PC-3 (cell line): ENCODE measurements at regions not wholly inside any gene's neighbourhood (a gene's known extent, or its start where the extent isn't known, plus 50 kb on each side); places are given as distances from the start of the nearest gene placed in this dataset.

Experiments used
- ATAC-seq: fragments of 200-7000 bp; cut with Tn5 transposase; 2 replicates; pipeline ENCODE4 v1.9.1; 2020; ENCODE audit warnings: mild to moderate bottlenecking, moderate library complexity
- BruUV-seq: library from RNA; stranded (reverse); fragments of 400-500 nt; replicated peaks from 2 replicates; lab custom pipeline; 2021; lab: Mats Ljungman, UMichigan
- CTCF ChIA-PET: fragments of 300-600 bp; sonication (Branson Sonifier 250); formaldehyde crosslinking; loops from one replicate; lab custom pipeline; 2022; ENCODE audit warnings: antibody characterized with exemption; lab: Charles Lee
- POLR2A ChIA-PET: fragments of 300-600 bp; sonication (Branson Sonifier 250); formaldehyde crosslinking; loops from one replicate; lab custom pipeline; 2022; ENCODE audit warnings: antibody characterized with exemption; ENCODE audit not compliant: unreplicated experiment; lab: Charles Lee
- DNase-seq: peaks from one replicate; pipeline ENCODE4 v3.0.0-alpha.2; 2015
- H2AFZ ChIP-seq: fragments of 300-600 bp; sonication (generic); 2 replicates; pipeline ENCODE4 v1.6.0; 2016; ENCODE audit warnings: antibody characterized with exemption, low read length
- H3F3A ChIP-seq: fragments of 300-600 bp; sonication (generic); one replicate; pipeline ENCODE4 v1.6.0; 2017; ENCODE audit warnings: antibody characterized with exemption, low read length, control low read depth, mild to moderate bottlenecking; ENCODE audit not compliant: unreplicated experiment
- H3K27ac ChIP-seq: fragments of 300-600 bp; sonication (generic); 2 replicates; pipeline ENCODE4 v1.5.1; 2016; ENCODE audit warnings: mild to moderate bottlenecking, low read length
- H3K27me3 ChIP-seq: fragments of 300-600 bp; sonication (generic); 2 replicates; pipeline ENCODE4 v1.6.1; 2016; ENCODE audit warnings: low read length, mixed read lengths
- H3K36me3 ChIP-seq: fragments of 300-600 bp; sonication (generic); 2 replicates; pipeline ENCODE4 v1.6.1; 2016; ENCODE audit warnings: low read depth, mixed run types, low read length, mixed read lengths
- H3K4me1 ChIP-seq: fragments of 300-600 bp; sonication (generic); 2 replicates; pipeline ENCODE4 v1.5.1; 2016; ENCODE audit warnings: low read length; ENCODE audit not compliant: insufficient read depth
- H3K4me2 ChIP-seq: fragments of 300-600 bp; sonication (generic); 2 replicates; pipeline ENCODE4 v1.6.0; 2016; ENCODE audit warnings: low read length
- H3K4me3 ChIP-seq: fragments of 300-600 bp; sonication (generic); 2 replicates; pipeline ENCODE4 v1.5.1; 2016; ENCODE audit warnings: mild to moderate bottlenecking, low read length, mixed read lengths
- H3K79me2 ChIP-seq: fragments of 300-600 bp; sonication (generic); 2 replicates; pipeline ENCODE4 v1.6.1; 2017; ENCODE audit warnings: low read length, mixed read lengths
- H3K9ac ChIP-seq: fragments of 300-600 bp; sonication (generic); 2 replicates; pipeline ENCODE4 v1.6.0; 2016; ENCODE audit warnings: mild to moderate bottlenecking, low read length
- H3K9me2 ChIP-seq: fragments of 300-600 bp; sonication (generic); replicated peaks from 2 replicates; pipeline ENCODE4 v1.6.1; 2016; ENCODE audit warnings: mixed run types, low read length, mixed read lengths
- H3K9me3 ChIP-seq: fragments of 300-600 bp; sonication (generic); 2 replicates; pipeline ENCODE4 v1.6.1; 2016; ENCODE audit warnings: low read length, mixed read lengths
- H4K20me1 ChIP-seq: fragments of 300-600 bp; sonication (generic); 2 replicates; pipeline ENCODE4 v1.6.1; 2016; ENCODE audit warnings: low read length, mixed read lengths
- CTCF ChIP-seq: fragments of 300-600 bp; sonication (generic); conservative IDR thresholded peaks from 2 replicates; pipeline ENCODE4 v1.5.1; 2017; ENCODE audit warnings: antibody characterized with exemption, low read depth, mild to moderate bottlenecking, low read length
- EZH2 ChIP-seq: fragments of 300-600 bp; sonication (generic); IDR thresholded peaks from one replicate; pipeline ENCODE4 v1.6.1; 2017; ENCODE audit warnings: antibody characterized with exemption, mild to moderate bottlenecking, low read length; ENCODE audit not compliant: unreplicated experiment
- EZH2phosphoT487 ChIP-seq: fragments of 300-600 bp; sonication (generic); IDR thresholded peaks from 2 replicates; pipeline ENCODE4 v1.6.1; 2018; ENCODE audit warnings: mild to moderate bottlenecking, antibody characterized with exemption, low read length, borderline replicate concordance
- intact Hi-C: fragments of 100-400 bp; cut with micrococcal nuclease; formaldehyde crosslinking; loops from 2 replicates; pipeline ENCODE4 v1.9.0; 2023

- DNase-seq (no peak), ATAC-seq (no peak)
- Histone ChIP-seq H3K79me2 (no peaks in the 10 kb centered on the region), H3K27me3 (no peaks in the 10 kb centered on the region), H3K9ac (no peak overlapping the region), H3K9me2 (no peaks in the 10 kb centered on the region), H3K4me2 (peak overlapping the region; percentile 42), H2AFZ (0 out of 2 replicates have a peak overlapping the region, but pooled peaks have one; percentile 5), H3K27ac (peak overlapping the region; percentile 49), H3F3A (no peaks in the 10 kb centered on the region), H3K9me3 (peaks cover 6% of the 10 kb centered on the region; the same call in 1 of the 2 replicates), H3K36me3 (no peaks in the 10 kb centered on the region), H4K20me1 (no peaks in the 10 kb centered on the region), H3K4me1 (peaks cover 12% of the 10 kb centered on the region; the same call in 1 of the 2 replicates), H3K4me3 (no peak overlapping the region)
- intact Hi-C loops = no loop called here
- CTCF ChIA-PET = no interaction called here
- TF ChIP-seq EZH2 = no peak
- no peak for TF ChIP-seq EZH2phosphoT487
- no peak for TF ChIP-seq CTCF
- BruUV-seq = no TSS peak
- POLR2A ChIA-PET = no interaction called here
Measured at GRCh38 chr6:106773996-106774629, 144.7 kb downstream of the QRSL1 start.

- Histone ChIP-seq H3K27me3 (no peaks in the 10 kb centered on the region), H3K4me3 (no peak overlapping the region), H3K9me2 (no peaks in the 10 kb centered on the region), H3K79me2 (no peaks in the 10 kb centered on the region), H3K4me1 (peaks cover 12% of the 10 kb centered on the region; the same call in 1 of the 2 replicates), H4K20me1 (no peaks in the 10 kb centered on the region), H3K4me2 (peak overlapping the region; percentile 42), H3K9ac (no peak overlapping the region), H3F3A (no peaks in the 10 kb centered on the region), H2AFZ (0 out of 2 replicates have a peak overlapping the region, but pooled peaks have one; percentile 5), H3K36me3 (no peaks in the 10 kb centered on the region), H3K27ac (peak overlapping the region; percentile 49), H3K9me3 (peaks cover 6% of the 10 kb centered on the region; the same call in 1 of the 2 replicates)
- intact Hi-C loops = no loop called here
- ATAC-seq (peak; percentile 43; the same call in 1 of the 2 replicates), DNase-seq (peak; percentile 73)
- ChIA-PET CTCF (no interaction called here), POLR2A (interaction anchor here (0.6 kb wide), 1 partner anchor 98 kb away, joined by 3 read pairs; no protein-coding TSS in a partner anchor)
- TF ChIP-seq EZH2 = no peak
- TF ChIP-seq EZH2phosphoT487 = no peak
- no peak for TF ChIP-seq CTCF
- BruUV-seq = no TSS peak
Measured at GRCh38 chr6:106773522-106773921, 144.1 kb downstream of the QRSL1 start.
